SK-N-SH (cell line): ENCODE measurements at regions not wholly inside any gene's neighbourhood (a gene's known extent, or its start where the extent isn't known, plus 50 kb on each side); places are given as distances from the start of the nearest gene placed in this dataset.
"Not testable (repeated sequence)": the region's sequence is repeated elsewhere in the genome, so short reads cannot be mapped to it uniquely, and the experiment has no call there.

Experiments used
- ELF1 ChIP-seq: IDR thresholded peaks from 2 replicates; pipeline ENCODE4 v1.4.0; 2012
- EP300 ChIP-seq, 2 experiments: IDR thresholded peaks; 2 replicates each; pipeline versions ENCODE4 v1.4.0 to v1.6.1; 2012; ENCODE audit warnings: borderline replicate concordance in 1 of 2, low read depth in 1 of 2, low read length in 1 of 2
- MEF2A ChIP-seq: IDR thresholded peaks from 2 replicates; pipeline ENCODE4 v1.4.0; 2012; ENCODE audit warnings: low read depth, borderline replicate concordance
- MXI1 ChIP-seq: IDR thresholded peaks from 2 replicates; pipeline ENCODE4 v1.6.1; 2012; ENCODE audit warnings: mild to moderate bottlenecking, low read depth, low read length, improper control_type of control experiment
- POLR2AphosphoS5 ChIP-seq: IDR thresholded peaks from 2 replicates; pipeline ENCODE4 v1.6.1; 2012; ENCODE audit warnings: low read depth, low read length
- RAD21 ChIP-seq: IDR thresholded peaks from 2 replicates; pipeline ENCODE4 v1.6.1; 2012; ENCODE audit warnings: mild to moderate bottlenecking, low read length
- RCOR1 ChIP-seq: fragments of 150-350 bp; IDR thresholded peaks from 2 replicates; pipeline ENCODE4 v1.6.1; 2017; ENCODE audit warnings: antibody characterized with exemption, low read length
- RFX5 ChIP-seq: IDR thresholded peaks from 2 replicates; pipeline ENCODE4 v1.6.1; 2012; ENCODE audit warnings: mild to moderate bottlenecking, improper control_type of control experiment, low read length
- SIN3A ChIP-seq: IDR thresholded peaks from 2 replicates; pipeline ENCODE4 v1.6.1; 2012; ENCODE audit warnings: low read depth, mild to moderate bottlenecking, low read length, moderate library complexity, borderline replicate concordance
- SMC3 ChIP-seq: IDR thresholded peaks from 2 replicates; pipeline ENCODE4 v1.6.1; 2012; ENCODE audit warnings: low read depth, low read length, improper control_type of control experiment
- TAF1 ChIP-seq: IDR thresholded peaks from 2 replicates; pipeline ENCODE4 v1.6.1; 2012; ENCODE audit warnings: low read depth, mild to moderate bottlenecking, low read length, moderate library complexity, borderline replicate concordance
- YY1 ChIP-seq: IDR thresholded peaks from 2 replicates; pipeline ENCODE4 v1.4.0; 2012; ENCODE audit warnings: low read depth, mild to moderate bottlenecking
- TF ChIP-seq, protein P1 (sequence below): fragments of 200-600 bp; sonication (generic); IDR thresholded peaks from 2 replicates; pipeline ENCODE4 v1.6.1; 2017; ENCODE audit warnings: antibody characterized with exemption, mild to moderate bottlenecking, moderate library complexity

- not testable (repeated sequence) for TF ChIP-seq MXI1; RCOR1; SMC3; RFX5; ELF1; TAF1; YY1; EP300 (IDR thresholded peaks at IDR 0.05; ENCODE audit: borderline replicate concordance in 1 of 2, low read depth in 1 of 2, low read length in 1 of 2); POLR2AphosphoS5; MEF2A; SIN3A; RAD21
- TF ChIP-seq, protein P1, sequence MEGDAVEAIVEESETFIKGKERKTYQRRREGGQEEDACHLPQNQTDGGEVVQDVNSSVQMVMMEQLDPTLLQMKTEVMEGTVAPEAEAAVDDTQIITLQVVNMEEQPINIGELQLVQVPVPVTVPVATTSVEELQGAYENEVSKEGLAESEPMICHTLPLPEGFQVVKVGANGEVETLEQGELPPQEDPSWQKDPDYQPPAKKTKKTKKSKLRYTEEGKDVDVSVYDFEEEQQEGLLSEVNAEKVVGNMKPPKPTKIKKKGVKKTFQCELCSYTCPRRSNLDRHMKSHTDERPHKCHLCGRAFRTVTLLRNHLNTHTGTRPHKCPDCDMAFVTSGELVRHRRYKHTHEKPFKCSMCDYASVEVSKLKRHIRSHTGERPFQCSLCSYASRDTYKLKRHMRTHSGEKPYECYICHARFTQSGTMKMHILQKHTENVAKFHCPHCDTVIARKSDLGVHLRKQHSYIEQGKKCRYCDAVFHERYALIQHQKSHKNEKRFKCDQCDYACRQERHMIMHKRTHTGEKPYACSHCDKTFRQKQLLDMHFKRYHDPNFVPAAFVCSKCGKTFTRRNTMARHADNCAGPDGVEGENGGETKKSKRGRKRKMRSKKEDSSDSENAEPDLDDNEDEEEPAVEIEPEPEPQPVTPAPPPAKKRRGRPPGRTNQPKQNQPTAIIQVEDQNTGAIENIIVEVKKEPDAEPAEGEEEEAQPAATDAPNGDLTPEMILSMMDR = not testable (repeated sequence)
These were observed 1187.6 kb upstream of the AUTS2 start for GRCh38 chr7:68410693-68411092.
